KMS-11 (cell line): ENCODE measurements at regions not wholly inside any gene's neighbourhood (a gene's known extent, or its start where the extent isn't known, plus 50 kb on each side); places are given as distances from the start of the nearest gene placed in this dataset.

Experiments used
- H2AFZ ChIP-seq: fragments of 200-600 bp; sonication (generic); 2 replicates; pipeline ENCODE4 v1.6.1; 2016; ENCODE audit warnings: antibody characterized with exemption, mixed run types, low read depth
- H3K27ac ChIP-seq: fragments of 200-600 bp; sonication (generic); 2 replicates; pipeline ENCODE4 v1.6.1; 2016; ENCODE audit warnings: mild to moderate bottlenecking, mixed run types
- H3K27me3 ChIP-seq: fragments of 200-600 bp; sonication (generic); 2 replicates; pipeline ENCODE4 v1.6.1; 2017; ENCODE audit warnings: mild to moderate bottlenecking, low read depth, mixed run types, moderate library complexity; ENCODE audit not compliant: insufficient read depth
- H3K36me3 ChIP-seq: fragments of 200-600 bp; sonication (generic); 2 replicates; pipeline ENCODE4 v1.6.1; 2017; ENCODE audit warnings: mild to moderate bottlenecking, mixed run types; ENCODE audit not compliant: insufficient read depth
- H3K4me1 ChIP-seq: fragments of 200-600 bp; sonication (generic); 2 replicates; pipeline ENCODE4 v1.6.1; 2016; ENCODE audit warnings: mild to moderate bottlenecking, low read depth, mixed run types; ENCODE audit not compliant: poor library complexity, severe bottlenecking
- H3K4me2 ChIP-seq: fragments of 200-600 bp; sonication (generic); 2 replicates; pipeline ENCODE4 v1.7.0; 2016; ENCODE audit warnings: mild to moderate bottlenecking, mixed run types
- H3K4me3 ChIP-seq: fragments of 200-600 bp; sonication (generic); IDR thresholded peaks from 2 replicates; pipeline ENCODE4 v1.6.1; 2017; ENCODE audit warnings: low read depth, low read length, mixed read lengths; ENCODE audit not compliant: insufficient read depth
- H3K79me2 ChIP-seq: fragments of 200-600 bp; sonication (generic); 2 replicates; pipeline ENCODE4 v1.6.1; 2016; ENCODE audit warnings: low read depth, mixed run types; ENCODE audit not compliant: insufficient read depth
- H3K9ac ChIP-seq: fragments of 200-600 bp; sonication (generic); 2 replicates; pipeline ENCODE4 v1.6.1; 2016; ENCODE audit warnings: mild to moderate bottlenecking, mixed run types
- H4K20me1 ChIP-seq: fragments of 200-600 bp; sonication (generic); 2 replicates; pipeline ENCODE4 v1.6.1; 2016; ENCODE audit warnings: mild to moderate bottlenecking, mixed run types; ENCODE audit not compliant: insufficient read depth
- CTCF ChIP-seq: fragments of 200-600 bp; sonication (generic); conservative IDR thresholded peaks from 2 replicates; pipeline ENCODE4 v1.6.1; 2017; ENCODE audit warnings: low read depth, mild to moderate bottlenecking, antibody characterized with exemption, low read length, moderate library complexity, mixed read lengths

DNA sequence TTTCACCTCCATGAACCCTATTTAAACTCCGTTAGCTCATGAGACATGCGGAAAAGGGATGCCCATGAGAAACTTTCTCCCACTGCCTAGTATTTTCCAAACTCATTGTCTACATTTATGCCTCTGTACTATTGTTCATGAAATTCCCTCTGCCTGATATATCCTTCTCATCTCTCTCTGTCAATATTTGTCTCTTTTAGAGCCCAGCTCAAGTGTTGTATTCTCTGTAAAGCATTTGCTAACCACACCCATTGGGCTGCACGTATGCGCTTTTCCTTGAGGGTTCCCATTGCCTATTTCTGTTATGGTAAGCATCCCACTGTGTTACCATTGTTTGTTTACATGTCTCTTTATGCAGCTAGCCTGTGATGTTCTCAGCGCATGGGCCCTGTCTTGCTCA is 211.4 kb downstream of the MDFIC start:
- H2AFZ ChIP-seq, result no peak overlapping the region
- H3K27me3 ChIP-seq, result no peaks in the 10 kb centered on the region
- no peak for TF ChIP-seq CTCF

DNA sequence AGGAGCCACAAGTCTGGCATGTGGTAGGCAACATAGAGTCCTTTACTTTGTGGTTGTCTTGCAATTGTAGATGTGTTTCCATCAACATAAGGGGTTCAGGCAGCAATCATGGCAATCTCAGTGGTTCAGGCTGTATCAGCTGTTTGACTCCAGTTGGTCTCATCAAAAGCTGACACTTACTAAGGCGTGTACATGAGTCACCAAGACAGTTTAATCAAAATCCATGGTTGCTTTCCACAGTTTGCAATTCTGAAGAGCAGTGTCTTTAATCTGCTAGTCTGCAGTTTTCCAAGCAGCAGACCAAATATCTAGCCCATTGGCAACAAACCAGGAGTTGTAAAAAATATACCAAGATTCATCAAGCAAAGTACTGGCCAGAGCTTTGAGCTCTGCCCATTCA is 210.2 kb downstream of the MDFIC start:
- H3K4me1 ChIP-seq, result peaks cover 7% of the 10 kb centered on the region
- TF ChIP-seq CTCF, result no peak
- no peak overlapping the region for H3K4me3 ChIP-seq
- no peak overlapping the region for H2AFZ ChIP-seq
- H3K27ac ChIP-seq, result no peak overlapping the region
- H3K27me3 ChIP-seq, result no peaks in the 10 kb centered on the region
- no peaks in the 10 kb centered on the region for H3K79me2 ChIP-seq
- H4K20me1 ChIP-seq, result no peaks in the 10 kb centered on the region
- H3K4me2 ChIP-seq, result no peak overlapping the region
- no peak overlapping the region for H3K9ac ChIP-seq
- no peaks in the 10 kb centered on the region for H3K36me3 ChIP-seq

More for the DNA sequence above, 211.4 kb downstream of the MDFIC start:
- no peak overlapping the region for H3K4me2 ChIP-seq
- H3K4me3 ChIP-seq, result no peak overlapping the region
- H3K9ac ChIP-seq, result no peak overlapping the region
- no peaks in the 10 kb centered on the region for H3K36me3 ChIP-seq
- no peaks in the 10 kb centered on the region for H4K20me1 ChIP-seq
- no peak overlapping the region for H3K27ac ChIP-seq
- peaks cover 7% of the 10 kb centered on the region for H3K4me1 ChIP-seq
- no peaks in the 10 kb centered on the region for H3K79me2 ChIP-seq

DNA sequence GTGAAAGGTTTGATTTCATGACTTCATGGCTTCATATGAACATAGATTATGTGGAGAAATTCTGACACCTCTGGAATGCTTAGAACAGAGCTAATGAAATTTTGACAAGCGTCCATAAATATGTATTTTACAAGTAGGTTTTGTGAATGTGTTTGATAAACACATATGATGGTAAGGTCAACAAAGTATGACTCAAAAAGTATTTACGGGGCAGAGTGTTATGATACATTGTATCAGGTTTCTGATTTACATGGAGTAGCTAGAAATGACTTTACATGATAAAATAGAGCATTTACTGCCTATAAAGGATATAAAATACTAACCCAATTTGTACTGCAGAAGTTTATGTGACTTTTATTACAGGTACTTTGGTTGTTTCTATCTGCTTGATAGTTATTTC is 206.3 kb downstream of the MDFIC start:
- no peaks in the 10 kb centered on the region for H3K79me2 ChIP-seq
- H2AFZ ChIP-seq, result no peak overlapping the region
- no peak overlapping the region for H3K4me2 ChIP-seq
- no peaks in the 10 kb centered on the region for H3K4me1 ChIP-seq
- no peak for TF ChIP-seq CTCF
- no peaks in the 10 kb centered on the region for H4K20me1 ChIP-seq
- H3K27ac ChIP-seq, result no peak overlapping the region
- no peaks in the 10 kb centered on the region for H3K27me3 ChIP-seq
- no peak overlapping the region for H3K9ac ChIP-seq
- H3K36me3 ChIP-seq, result no peaks in the 10 kb centered on the region
- no peak overlapping the region for H3K4me3 ChIP-seq

- Histone ChIP-seq H3K36me3 (no peaks in the 10 kb centered on the region), H3K27me3 (no peaks in the 10 kb centered on the region), H2AFZ (no peak overlapping the region), H3K9ac (no peak overlapping the region), H3K4me3 (no peak overlapping the region), H3K4me2 (no peak overlapping the region), H4K20me1 (no peaks in the 10 kb centered on the region), H3K4me1 (no peaks in the 10 kb centered on the region), H3K27ac (no peak overlapping the region), H3K79me2 (no peaks in the 10 kb centered on the region)
- no peak for TF ChIP-seq CTCF
These were observed 205.6 kb downstream of the MDFIC start for GRCh38 chr7:115127399-115128021.
